HG03039 (cell line): ENCODE measurements at regions not wholly inside any gene's neighbourhood (a gene's known extent, or its start where the extent isn't known, plus 50 kb on each side); places are given as distances from the start of the nearest gene placed in this dataset.

ENCODE experiments used
- ATAC-seq: cut with Tn5 transposase; IDR thresholded peaks from one replicate; pipeline ENCODE4 v1.9.1; 2021; ENCODE audit warnings: mild to moderate bottlenecking, moderate library complexity; ENCODE audit not compliant: unreplicated experiment

DNA sequence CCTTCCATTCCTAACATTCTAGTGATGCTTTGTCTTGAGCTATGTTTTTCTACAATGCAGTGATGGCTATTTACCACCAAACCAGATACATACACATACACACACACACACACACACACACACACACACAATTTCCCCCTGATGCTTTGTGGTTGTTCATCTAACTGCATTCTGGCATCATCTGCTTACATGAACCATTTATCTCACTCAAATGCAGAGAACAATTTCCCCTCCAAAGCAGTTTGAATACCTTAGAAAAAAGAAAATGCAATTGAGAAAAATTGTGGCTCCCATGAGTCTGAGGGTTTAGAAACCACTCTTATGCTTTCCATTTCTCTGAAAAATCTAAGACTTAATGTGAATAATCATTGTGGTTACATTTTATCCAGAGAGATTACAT lies 1024.8 kb downstream of the TLE4 start:
- ATAC-seq, result no peak

DNA sequence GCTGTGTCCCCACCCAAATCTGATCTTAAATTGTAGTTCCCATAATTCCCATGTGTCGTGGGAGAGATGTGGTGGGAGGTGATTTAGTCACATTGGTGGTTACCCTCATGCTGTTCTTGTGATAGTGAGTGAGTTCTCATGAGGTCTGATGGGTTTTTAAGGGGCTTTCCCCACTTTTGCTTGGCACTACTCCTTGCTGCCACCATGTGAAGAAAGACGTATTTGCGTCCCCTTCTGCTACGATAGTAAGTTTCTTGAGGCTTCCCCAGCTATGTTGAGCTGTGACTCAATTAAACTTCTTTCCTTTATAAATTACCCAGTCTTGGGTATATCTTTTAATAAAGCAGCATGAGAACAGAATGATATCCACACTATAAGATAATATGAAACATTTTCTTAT lies 1023.4 kb downstream of the TLE4 start:
- ATAC-seq, result no peak

DNA sequence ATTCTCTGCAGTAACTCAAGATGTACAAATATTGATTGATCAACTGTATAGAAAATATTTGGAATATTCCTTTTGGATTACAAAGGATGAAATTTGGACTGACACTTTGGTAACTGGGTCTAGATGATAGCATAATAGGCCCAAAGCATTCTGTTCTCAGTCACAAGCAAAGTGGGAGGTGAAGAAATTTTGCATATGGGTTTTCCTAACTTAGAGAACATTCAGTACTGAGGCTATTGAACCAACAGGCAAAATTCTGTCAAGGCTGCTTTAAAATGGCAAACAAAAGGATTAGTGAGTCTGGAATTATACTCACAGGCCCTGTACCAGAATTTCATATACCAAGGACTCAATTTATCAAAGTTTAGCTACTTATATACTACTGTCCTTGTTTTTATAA lies 1020.6 kb downstream of the TLE4 start:
- ATAC-seq, result no peak

DNA sequence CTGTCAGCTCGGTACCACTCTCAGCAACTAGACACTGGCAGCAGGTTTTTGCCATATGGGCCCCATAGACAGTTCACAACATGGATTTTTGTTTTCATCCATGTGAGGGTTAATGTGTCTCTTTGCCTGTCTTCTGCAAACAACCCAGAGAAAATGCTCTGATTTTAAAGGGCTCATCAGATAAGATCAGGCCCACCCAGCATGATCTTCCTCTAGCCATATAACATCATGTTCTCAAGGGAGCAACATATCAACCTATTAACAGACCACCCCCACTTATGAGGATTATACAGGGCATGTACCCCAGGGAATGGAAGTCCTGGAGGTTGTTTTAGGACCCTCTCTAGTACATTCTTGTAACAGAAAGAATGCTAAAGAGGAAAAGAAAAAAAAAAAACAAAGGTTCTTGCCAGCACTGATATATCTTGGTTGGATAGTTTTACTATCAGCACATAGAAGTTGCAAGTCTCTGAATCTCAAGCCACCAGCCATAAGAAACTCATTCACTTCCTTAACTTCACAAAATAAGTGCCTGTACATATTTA lies 1015.1 kb downstream of the TLE4 start:
- ATAC-seq, result no peak

DNA sequence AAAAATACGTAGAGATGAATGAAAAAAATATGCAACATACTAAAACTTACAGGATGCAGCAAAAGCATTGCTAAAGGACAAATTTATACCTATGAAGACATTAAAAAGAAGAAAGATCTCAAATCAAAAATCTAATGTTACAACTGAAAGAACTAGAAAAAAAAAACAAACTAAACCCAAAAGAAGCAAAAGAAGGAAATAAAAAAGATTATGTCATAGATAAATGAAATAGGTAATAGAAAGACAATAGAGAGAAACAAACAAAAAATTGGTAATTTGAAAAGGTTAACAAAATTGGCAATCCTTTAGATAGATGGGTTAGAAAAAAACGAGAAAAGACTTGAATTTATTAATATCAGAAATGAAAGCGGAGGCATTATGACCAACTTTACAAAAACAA lies 1000.2 kb downstream of the TLE4 start:
- no peak for ATAC-seq

DNA sequence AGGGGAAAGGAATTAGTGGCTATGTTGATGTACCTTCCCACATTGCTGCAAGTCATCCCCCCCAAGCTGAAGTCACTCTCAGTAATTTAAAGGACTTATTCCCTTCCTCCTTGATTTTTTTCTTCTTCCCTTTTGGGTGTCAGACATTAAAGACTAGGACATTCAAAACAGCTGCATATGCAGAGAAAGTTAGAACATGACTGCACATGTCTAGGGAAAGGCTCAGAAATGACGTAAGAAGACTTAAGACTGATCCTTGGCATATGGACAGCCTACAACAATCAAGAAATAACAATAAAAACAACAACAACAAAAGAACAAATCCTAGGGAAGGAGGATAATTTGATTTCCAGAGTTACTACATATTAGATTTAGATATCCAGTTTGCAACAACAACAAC lies 997.5 kb downstream of the TLE4 start:
- ATAC-seq, result no peak

DNA sequence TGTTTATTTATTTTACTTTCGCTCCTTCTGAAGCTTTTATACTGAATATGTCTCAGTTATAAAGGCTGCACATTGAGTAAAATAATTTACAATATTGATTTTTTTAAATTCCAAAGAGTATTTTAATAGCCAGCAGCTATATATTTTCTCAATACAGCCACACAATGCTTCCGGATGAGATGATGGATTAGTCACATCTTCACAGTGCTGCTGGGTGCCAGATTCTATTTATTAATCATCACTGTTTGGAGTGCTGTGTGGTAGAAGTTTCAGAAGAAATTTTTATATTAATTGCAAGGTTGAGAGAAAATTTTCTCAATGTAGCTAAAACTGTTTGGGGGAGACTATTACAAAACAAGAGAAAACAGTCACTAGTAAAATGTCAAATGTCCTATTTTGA lies 989.8 kb downstream of the TLE4 start:
- ATAC-seq, result no peak

DNA sequence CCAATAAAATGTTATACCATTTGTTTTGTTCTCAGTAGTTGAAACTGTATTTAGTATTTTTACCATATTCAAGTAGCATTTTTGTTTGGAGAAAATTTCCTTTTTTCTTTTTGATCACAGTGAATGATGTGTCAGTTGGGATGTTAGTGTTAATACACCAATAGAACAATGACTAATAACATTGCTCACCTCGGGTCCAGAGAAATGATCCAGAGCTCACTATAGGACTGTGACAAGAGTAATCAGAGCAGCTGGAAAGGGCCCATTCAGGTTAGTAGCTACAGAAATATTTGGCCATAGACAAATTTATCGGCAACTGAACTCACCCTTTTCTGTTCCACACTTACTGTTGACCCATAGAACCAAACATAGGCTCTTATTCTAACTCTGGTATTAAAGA lies 989.2 kb downstream of the TLE4 start:
- ATAC-seq, result no peak

DNA sequence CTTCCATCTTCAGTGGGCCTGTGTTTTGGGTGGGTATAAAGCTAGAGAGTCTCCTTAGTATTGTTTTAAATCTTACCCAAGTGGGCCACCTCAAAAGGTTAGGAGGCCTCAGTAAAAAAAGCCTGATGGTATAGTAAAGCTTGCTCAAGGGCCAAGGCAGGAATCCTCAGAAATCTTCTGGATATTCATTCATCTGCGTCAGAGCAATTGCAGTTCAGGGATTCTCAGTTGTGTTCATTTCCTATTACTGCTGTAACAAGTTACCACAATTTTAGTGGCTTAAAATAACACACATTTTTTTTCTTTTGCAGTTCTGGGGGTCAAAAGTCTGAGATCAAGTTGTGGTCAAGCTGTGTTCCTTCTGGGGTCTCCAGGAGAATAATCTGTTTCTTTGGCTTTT lies 985.5 kb downstream of the TLE4 start:
- ATAC-seq, result no peak

DNA sequence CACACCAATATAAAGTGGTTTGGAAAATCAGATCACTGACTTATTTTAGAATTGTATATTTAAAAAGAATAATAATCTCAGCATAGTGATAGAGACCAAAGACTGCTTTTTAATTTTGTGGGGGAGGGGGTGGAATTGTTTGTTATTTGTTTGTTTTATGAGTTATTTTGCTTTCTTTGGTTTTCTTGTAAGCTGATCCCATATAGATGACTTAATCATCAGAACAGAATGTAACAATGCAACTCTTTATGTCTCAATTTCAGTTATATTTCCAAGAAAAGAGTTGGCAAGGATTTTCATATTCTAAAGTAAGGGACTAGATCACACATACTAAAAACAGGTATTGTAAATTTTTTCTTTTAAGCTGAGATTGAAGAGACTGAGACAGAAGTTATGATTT lies 984.9 kb downstream of the TLE4 start:
- no peak for ATAC-seq

DNA sequence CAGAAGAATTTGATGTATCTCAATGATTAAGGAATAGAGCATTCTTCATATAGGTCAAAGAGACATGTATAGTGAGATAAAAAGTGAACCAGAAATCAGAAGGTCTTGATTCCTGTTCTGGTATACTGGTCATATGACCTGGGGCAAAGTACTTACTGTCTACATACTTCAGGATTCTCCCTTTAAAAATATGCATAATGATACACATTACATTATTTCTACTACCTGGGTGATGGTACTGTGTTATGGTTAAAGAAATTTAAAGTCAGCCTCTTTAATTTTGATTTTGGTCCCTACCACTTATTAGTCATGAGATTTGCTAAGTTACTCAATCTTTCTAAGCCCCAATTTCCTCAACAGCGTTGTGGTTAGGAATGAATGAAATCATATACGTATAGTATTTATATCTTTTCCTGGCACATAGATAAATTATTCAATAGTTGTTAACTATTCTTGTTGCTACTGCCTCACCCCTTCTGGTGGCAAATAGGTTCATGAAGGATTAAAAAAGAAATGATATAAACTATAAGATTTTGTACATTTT lies 984.1 kb downstream of the TLE4 start:
- ATAC-seq, result no peak

DNA sequence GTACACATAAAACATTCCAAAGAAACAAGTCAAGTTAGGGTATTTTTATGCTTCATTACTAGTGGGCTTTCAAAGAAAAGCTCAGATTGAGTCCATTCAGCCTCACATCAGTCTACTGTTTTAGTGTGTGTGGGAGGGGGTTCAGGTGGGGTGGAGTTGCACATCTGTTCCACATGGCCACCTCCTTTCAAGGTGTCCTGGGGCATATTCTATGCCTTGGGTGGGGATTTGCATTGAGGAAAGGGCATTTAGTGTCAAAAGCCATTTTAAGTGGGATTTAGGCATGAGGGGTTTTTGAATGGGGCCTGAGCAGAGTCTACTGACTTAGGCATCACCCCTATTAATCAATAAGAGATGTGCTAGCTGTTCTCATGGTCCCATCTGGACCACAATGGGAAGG lies 983.1 kb downstream of the TLE4 start:
- no peak for ATAC-seq

DNA sequence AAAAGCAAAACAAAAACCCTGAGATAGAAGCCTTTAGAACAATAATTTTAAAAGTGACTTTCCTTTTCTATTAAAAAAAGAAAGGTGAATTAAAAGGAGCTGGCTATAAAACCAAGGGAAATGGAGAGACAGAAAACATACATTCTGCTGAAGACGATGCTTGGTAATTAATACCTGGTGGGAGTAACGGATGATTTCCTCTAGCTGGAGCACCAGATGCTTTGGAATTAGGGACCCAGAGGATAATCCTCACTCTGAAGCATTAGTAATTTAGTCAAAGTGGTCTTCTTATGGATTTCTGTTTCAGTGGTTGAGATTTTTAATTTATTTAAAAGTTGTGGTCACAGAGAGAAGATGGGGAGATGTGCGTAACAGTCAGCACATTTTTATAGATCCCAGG lies 982.5 kb downstream of the TLE4 start:
- ATAC-seq, result no peak

DNA sequence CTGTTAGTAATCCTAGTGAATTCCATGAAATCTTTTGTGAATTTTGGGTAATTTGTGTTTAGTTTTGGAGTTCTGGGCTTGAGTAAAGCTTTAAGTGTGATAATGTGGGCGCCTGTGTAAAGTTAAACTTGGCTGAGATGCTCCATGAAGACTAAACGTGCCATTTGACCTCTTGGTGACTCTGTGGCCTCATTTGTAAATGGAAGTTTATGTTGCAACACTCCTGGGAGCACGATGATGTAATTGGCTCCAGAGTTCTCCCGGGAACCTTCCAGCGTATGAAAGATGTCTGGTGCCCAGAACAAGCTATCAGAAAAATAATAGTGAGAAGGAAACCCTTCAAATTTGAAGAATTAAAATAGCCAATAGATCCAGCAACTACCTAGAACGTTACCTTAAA lies 981.2 kb downstream of the TLE4 start:
- no peak for ATAC-seq

DNA sequence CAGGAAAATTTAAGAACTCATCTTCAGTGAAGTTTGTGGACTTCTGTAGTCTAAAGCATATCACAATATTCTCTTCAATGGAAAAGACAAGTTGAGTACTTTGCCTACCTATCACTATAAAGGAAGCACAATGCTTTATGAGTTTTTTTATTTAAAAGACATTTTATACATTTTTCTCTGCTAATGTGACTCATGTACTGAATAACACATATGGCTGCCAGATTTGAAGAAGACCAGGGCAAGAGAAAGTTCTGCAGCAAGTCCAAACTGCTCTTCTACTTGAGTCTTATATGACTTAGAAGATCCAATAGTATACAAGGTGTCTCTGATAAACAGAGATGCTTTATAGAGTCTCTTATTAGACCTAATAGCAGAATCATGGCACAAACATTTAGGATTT lies 978.4 kb downstream of the TLE4 start:
- ATAC-seq, result no peak

DNA sequence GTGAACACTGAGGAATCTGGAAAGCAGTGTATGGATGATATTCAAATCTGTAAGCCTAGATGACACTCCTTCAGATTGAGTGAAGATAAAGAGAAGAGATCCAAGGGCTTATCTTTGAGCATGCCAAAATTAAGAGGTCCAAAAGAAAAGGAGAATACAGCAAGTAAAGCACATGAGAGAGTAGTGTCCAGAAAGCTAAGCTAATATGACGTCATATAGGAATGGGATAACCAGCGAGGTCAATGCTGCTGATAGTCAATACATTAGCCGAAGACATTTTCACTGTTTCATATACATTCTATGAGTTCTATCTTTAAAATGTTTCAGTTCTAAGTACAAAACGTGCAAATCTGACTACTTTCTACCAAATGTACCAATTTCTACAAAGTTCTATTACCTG lies 975.8 kb downstream of the TLE4 start:
- ATAC-seq, result no peak

DNA sequence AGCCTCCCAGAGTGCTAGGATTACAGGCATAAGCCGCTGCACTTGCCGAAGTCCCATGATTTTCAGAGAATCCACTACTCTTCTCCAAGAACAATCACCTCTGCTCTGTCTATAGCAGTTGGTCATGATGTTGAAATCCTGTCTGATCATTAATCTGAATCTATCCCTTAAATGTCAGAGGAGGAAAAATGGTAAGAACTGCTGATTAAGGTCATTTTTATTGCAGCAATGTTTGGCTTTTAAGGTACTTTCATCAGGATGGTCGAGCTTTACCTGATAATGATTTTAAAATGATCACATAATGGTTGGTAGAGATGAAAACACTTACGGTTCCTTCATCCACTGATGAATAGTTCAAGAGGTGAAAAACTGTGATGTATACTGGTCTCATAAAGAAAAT lies 968.6 kb downstream of the TLE4 start:
- no peak for ATAC-seq

DNA sequence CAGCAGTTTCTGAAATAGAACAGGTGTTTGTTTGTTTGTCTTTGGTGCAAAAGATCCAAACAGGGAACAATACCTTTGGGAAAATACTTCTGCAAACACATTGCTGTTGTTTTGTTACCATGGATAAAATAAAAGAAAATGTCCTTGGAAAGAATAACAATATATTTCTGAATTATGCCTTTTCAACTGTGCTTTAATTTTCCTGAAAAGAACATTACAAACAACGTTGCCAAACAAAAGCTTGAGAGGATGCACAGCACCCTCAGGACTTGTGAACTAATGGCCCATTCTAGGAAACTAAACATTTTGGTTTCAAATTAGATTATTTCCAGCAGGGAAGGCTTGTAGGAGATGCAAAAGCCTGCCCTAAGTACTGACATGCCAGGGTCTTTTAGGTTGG lies 967.2 kb downstream of the TLE4 start:
- no peak for ATAC-seq

DNA sequence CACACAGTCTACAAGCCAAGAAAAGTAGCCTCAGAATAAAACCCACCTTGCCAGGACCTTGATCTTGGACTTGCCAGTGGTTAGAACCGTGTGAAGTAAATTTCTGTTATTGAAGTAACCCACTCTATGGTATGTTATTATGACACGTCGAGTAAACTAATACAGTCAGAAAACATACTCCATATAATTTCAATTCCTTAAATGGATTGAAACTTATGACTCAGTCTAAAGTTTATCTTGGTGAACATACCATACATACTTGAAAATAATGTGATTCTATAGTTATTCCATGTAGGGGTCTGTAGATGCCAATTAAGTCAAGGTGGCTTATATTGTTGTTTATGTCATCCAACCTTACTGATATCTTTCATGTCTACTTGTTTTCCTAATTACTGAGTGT lies 950.7 kb downstream of the TLE4 start:
- ATAC-seq, result no peak

DNA sequence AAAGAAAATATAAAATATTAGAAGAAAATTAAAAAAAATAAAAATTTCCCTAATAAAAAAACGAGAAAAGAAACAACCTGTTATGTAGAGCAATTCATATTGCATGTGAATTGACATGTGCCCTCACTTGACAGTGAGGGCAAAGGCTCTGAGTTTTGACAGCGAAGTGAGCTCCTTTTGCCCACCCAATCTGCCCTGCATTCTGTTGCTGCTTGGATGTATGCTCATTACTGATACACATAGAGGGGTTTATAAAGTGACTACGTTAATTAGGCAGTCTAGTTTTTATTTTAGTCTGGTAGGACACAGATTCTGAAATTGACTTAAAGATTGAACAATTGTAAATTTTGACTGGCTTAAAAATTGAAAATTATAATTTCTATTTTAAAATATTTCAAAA lies 949.4 kb downstream of the TLE4 start:
- no peak for ATAC-seq

DNA sequence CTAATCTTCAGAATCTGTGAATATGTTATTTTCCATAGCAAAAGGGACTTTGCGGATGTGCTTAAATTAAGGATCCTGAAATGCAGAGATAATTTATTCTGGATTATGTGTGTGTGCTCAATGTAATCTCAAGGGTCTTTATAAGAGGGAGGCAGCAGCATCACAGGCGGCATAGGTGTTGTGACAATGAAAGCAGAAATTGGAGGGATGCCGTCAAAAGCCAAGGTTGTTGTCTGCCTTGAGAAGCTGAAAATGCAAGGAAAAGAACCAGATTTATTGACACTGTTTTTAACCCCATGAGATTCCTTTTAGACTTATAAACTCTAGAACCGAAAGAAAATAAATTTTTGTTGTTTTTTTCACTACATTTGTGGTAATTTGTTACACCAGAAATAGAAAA lies 948.5 kb downstream of the TLE4 start:
- ATAC-seq, result no peak

DNA sequence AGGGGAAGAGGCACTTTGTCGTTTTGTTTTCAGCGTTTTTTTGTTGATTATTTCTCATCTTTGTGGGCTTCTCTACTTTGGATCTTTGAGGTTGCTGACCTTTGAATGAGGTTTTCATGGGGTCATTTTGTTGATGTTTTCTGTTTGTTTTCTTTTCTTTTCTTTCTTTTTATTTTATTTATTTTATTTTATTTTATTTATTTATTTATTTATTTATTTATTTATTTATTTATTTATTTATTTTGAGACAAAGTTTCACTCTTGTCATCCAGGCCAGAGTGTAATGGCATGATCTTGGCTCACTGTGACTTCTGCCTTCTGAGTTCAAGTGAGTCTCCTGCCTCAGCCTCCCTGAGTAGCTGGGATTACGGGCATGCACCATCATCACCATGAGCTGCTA lies 946.7 kb downstream of the TLE4 start:
- no peak for ATAC-seq

DNA sequence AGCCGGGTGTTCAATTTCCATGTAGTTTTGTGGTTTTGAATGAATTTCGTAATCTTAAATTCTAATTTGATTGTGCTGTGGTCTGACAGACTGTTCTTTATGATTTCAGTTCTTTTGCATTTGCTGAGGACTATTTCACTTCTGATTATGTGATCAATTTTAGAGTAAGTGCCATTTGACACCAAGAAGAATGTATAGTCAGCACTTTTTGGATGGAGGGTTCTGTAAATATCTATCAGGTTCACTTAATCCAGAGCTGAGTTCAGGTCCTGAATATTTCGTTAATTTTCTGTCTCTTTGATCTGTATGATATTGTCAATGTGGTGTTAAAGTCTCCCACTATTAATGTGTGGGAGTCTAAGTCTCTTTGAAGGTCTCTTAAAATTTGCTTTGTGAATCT lies 944.9 kb downstream of the TLE4 start:
- ATAC-seq, result no peak

DNA sequence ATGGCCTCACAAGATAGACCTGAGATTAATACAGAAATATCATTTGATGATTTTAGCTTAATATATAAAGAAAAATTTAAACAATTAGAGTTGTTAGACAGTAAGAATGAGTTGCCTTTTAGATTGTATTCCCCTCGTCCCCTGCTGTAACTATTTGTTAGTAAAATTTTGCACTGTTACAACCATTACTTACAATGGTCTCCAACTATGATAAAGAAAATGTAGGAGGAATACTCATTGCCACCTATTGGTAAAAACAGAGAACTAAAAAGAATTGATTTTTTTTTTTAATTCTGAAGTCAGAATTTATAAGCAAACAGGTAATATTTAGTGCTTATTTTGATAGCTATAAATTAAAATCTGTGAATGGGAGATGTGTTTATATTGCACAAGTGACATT lies 937.6 kb downstream of the TLE4 start:
- no peak for ATAC-seq
